PC-3 (cell line): ENCODE measurements at regions not wholly inside any gene's neighbourhood (a gene's known extent, or its start where the extent isn't known, plus 50 kb on each side); places are given as distances from the start of the nearest gene placed in this dataset.

Experiments used
- ATAC-seq: fragments of 200-7000 bp; cut with Tn5 transposase; 2 replicates; pipeline ENCODE4 v1.9.1; 2020; ENCODE audit warnings: mild to moderate bottlenecking, moderate library complexity
- BruUV-seq: library from RNA; stranded (reverse); fragments of 400-500 nt; replicated peaks from 2 replicates; lab custom pipeline; 2021; lab: Mats Ljungman, UMichigan
- CTCF ChIA-PET: fragments of 300-600 bp; sonication (Branson Sonifier 250); formaldehyde crosslinking; loops from one replicate; lab custom pipeline; 2022; ENCODE audit warnings: antibody characterized with exemption; lab: Charles Lee
- POLR2A ChIA-PET: fragments of 300-600 bp; sonication (Branson Sonifier 250); formaldehyde crosslinking; loops from one replicate; lab custom pipeline; 2022; ENCODE audit warnings: antibody characterized with exemption; ENCODE audit not compliant: unreplicated experiment; lab: Charles Lee
- DNase-seq: peaks from one replicate; pipeline ENCODE4 v3.0.0-alpha.2; 2015
- H2AFZ ChIP-seq: fragments of 300-600 bp; sonication (generic); 2 replicates; pipeline ENCODE4 v1.6.0; 2016; ENCODE audit warnings: antibody characterized with exemption, low read length
- H3F3A ChIP-seq: fragments of 300-600 bp; sonication (generic); one replicate; pipeline ENCODE4 v1.6.0; 2017; ENCODE audit warnings: antibody characterized with exemption, low read length, control low read depth, mild to moderate bottlenecking; ENCODE audit not compliant: unreplicated experiment
- H3K27ac ChIP-seq: fragments of 300-600 bp; sonication (generic); 2 replicates; pipeline ENCODE4 v1.5.1; 2016; ENCODE audit warnings: mild to moderate bottlenecking, low read length
- H3K27me3 ChIP-seq: fragments of 300-600 bp; sonication (generic); 2 replicates; pipeline ENCODE4 v1.6.1; 2016; ENCODE audit warnings: low read length, mixed read lengths
- H3K36me3 ChIP-seq: fragments of 300-600 bp; sonication (generic); 2 replicates; pipeline ENCODE4 v1.6.1; 2016; ENCODE audit warnings: low read depth, mixed run types, low read length, mixed read lengths
- H3K4me1 ChIP-seq: fragments of 300-600 bp; sonication (generic); 2 replicates; pipeline ENCODE4 v1.5.1; 2016; ENCODE audit warnings: low read length; ENCODE audit not compliant: insufficient read depth
- H3K4me2 ChIP-seq: fragments of 300-600 bp; sonication (generic); 2 replicates; pipeline ENCODE4 v1.6.0; 2016; ENCODE audit warnings: low read length
- H3K4me3 ChIP-seq: fragments of 300-600 bp; sonication (generic); 2 replicates; pipeline ENCODE4 v1.5.1; 2016; ENCODE audit warnings: mild to moderate bottlenecking, low read length, mixed read lengths
- H3K79me2 ChIP-seq: fragments of 300-600 bp; sonication (generic); 2 replicates; pipeline ENCODE4 v1.6.1; 2017; ENCODE audit warnings: low read length, mixed read lengths
- H3K9ac ChIP-seq: fragments of 300-600 bp; sonication (generic); 2 replicates; pipeline ENCODE4 v1.6.0; 2016; ENCODE audit warnings: mild to moderate bottlenecking, low read length
- H3K9me2 ChIP-seq: fragments of 300-600 bp; sonication (generic); replicated peaks from 2 replicates; pipeline ENCODE4 v1.6.1; 2016; ENCODE audit warnings: mixed run types, low read length, mixed read lengths
- H3K9me3 ChIP-seq: fragments of 300-600 bp; sonication (generic); 2 replicates; pipeline ENCODE4 v1.6.1; 2016; ENCODE audit warnings: low read length, mixed read lengths
- H4K20me1 ChIP-seq: fragments of 300-600 bp; sonication (generic); 2 replicates; pipeline ENCODE4 v1.6.1; 2016; ENCODE audit warnings: low read length, mixed read lengths
- CTCF ChIP-seq: fragments of 300-600 bp; sonication (generic); conservative IDR thresholded peaks from 2 replicates; pipeline ENCODE4 v1.5.1; 2017; ENCODE audit warnings: antibody characterized with exemption, low read depth, mild to moderate bottlenecking, low read length
- EZH2 ChIP-seq: fragments of 300-600 bp; sonication (generic); IDR thresholded peaks from one replicate; pipeline ENCODE4 v1.6.1; 2017; ENCODE audit warnings: antibody characterized with exemption, mild to moderate bottlenecking, low read length; ENCODE audit not compliant: unreplicated experiment
- EZH2phosphoT487 ChIP-seq: fragments of 300-600 bp; sonication (generic); IDR thresholded peaks from 2 replicates; pipeline ENCODE4 v1.6.1; 2018; ENCODE audit warnings: mild to moderate bottlenecking, antibody characterized with exemption, low read length, borderline replicate concordance
- intact Hi-C: fragments of 100-400 bp; cut with micrococcal nuclease; formaldehyde crosslinking; loops from 2 replicates; pipeline ENCODE4 v1.9.0; 2023

GRCh38 chr10:112095731-112096130, 87.8 kb downstream of the GPAM start:
- Histone ChIP-seq H3K36me3 (no peaks in the 10 kb centered on the region), H3K27me3 (no peaks in the 10 kb centered on the region), H3K4me2 (no peak overlapping the region), H3F3A (no peaks in the 10 kb centered on the region), H3K4me3 (no peak overlapping the region), H3K9me2 (no peaks in the 10 kb centered on the region), H3K4me1 (no peaks in the 10 kb centered on the region), H2AFZ (no peak overlapping the region), H4K20me1 (no peaks in the 10 kb centered on the region), H3K9me3 (no peaks in the 10 kb centered on the region), H3K27ac (no peak overlapping the region), H3K79me2 (no peaks in the 10 kb centered on the region), H3K9ac (no peak overlapping the region)
- intact Hi-C loops = no loop called here
- CTCF ChIA-PET = no interaction called here
- no peak for ATAC-seq
- POLR2A ChIA-PET = no interaction called here
- TF ChIP-seq CTCF = no peak
- no peak for TF ChIP-seq EZH2phosphoT487
- TF ChIP-seq EZH2 = no peak
- no TSS peak for BruUV-seq
- DNase-seq = no peak

- no peaks in the 10 kb centered on the region for H3K4me1 ChIP-seq
- H3K27ac ChIP-seq = no peak overlapping the region
- intact Hi-C loops = no loop called here
Measured at GRCh38 chr10:112098682-112099081, 84.9 kb downstream of the GPAM start.

More at GRCh38 chr10:112098682-112099081, 84.9 kb downstream of the GPAM start:
- H3K79me2 ChIP-seq = no peaks in the 10 kb centered on the region
- TF ChIP-seq CTCF (no peak), EZH2phosphoT487 (no peak), EZH2 (no peak)
- H3K9ac ChIP-seq = no peak overlapping the region
- ATAC-seq (no peak), DNase-seq (no peak)
- no peaks in the 10 kb centered on the region for H3F3A ChIP-seq
- no peak overlapping the region for H3K4me3 ChIP-seq
- BruUV-seq = no TSS peak
- no peaks in the 10 kb centered on the region for H3K9me2 ChIP-seq
- no peaks in the 10 kb centered on the region for H3K36me3 ChIP-seq
- H3K4me2 ChIP-seq = no peak overlapping the region
- no peaks in the 10 kb centered on the region for H3K9me3 ChIP-seq
- no peaks in the 10 kb centered on the region for H3K27me3 ChIP-seq
- POLR2A ChIA-PET = no interaction called here
- no peaks in the 10 kb centered on the region for H4K20me1 ChIP-seq
- CTCF ChIA-PET = no interaction called here
- H2AFZ ChIP-seq = no peak overlapping the region
